B cell (primary cell): ENCODE measurements at regions not wholly inside any gene's neighbourhood (a gene's known extent, or its start where the extent isn't known, plus 50 kb on each side); places are given as distances from the start of the nearest gene placed in this dataset.

Experiments used
- ATAC-seq: fragments of 200-7000 bp; cut with Tn5 transposase; one replicate; pipeline ENCODE4 v1.10.0; 2021; ENCODE audit warnings: low read depth, mild to moderate bottlenecking, moderate number of reproducible peaks, moderate library complexity
- CTCF ChIA-PET: fragments of 350-600 bp; sonication (Branson Sonifier 250); formaldehyde crosslinking; loops from one replicate; lab custom pipeline; 2021; ENCODE audit warnings: antibody characterized with exemption, inconsistent platforms; lab: Charles Lee
- POLR2A ChIA-PET: fragments of 350-600 bp; sonication (Branson Sonifier 250); formaldehyde crosslinking; loops from one replicate; lab custom pipeline; 2021; ENCODE audit warnings: antibody characterized with exemption; lab: Charles Lee
- DNase-seq: peaks from one replicate; pipeline ENCODE4 v3.0.0; 2013
- H2AFZ ChIP-seq: 2 replicates; pipeline ENCODE4 v1.6.1; 2012; ENCODE audit warnings: mild to moderate bottlenecking, low read depth, low read length; ENCODE audit not compliant: insufficient read depth, poor library complexity, severe bottlenecking
- H3K27ac ChIP-seq, 2 donors: 1 replicate in 1 of 2; 2 replicates in 1 of 2; pipeline ENCODE4 v1.5.1; 2012 to 2013; ENCODE audit warnings: low read length in 2 of 2, mild to moderate bottlenecking in 2 of 2, moderate library complexity in 1 of 2
- H3K27me3 ChIP-seq, 4 experiments: fragments of 200-600 bp in 1 of 4; sonication (generic) in 1 of 4; replicated peaks in 1 of 4; 1 replicate in 2 of 4; 2 replicates in 2 of 4; pipeline versions ENCODE4 v1.6.1 to v1.7.0; 2013 to 2016; ENCODE audit warnings: low read length in 3 of 4, mild to moderate bottlenecking in 2 of 4, mixed read lengths in 1 of 4, moderate library complexity in 1 of 4; ENCODE audit not compliant: insufficient read depth in 4 of 4, control insufficient read depth in 3 of 4; ENCODE audit errors: control extremely low read depth in 1 of 4
- H3K36me3 ChIP-seq, 2 experiments: replicated peaks in 1 of 2; 1 replicate in 1 of 2; 2 replicates in 1 of 2; pipeline versions ENCODE4 v1.6.1 to v1.7.1; 2013; ENCODE audit warnings: low read length in 1 of 2; ENCODE audit not compliant: insufficient read depth in 2 of 2, control insufficient read depth in 1 of 2; ENCODE audit errors: control extremely low read depth in 1 of 2, extremely low read depth in 1 of 2
- H3K4me1 ChIP-seq, 2 donors: fragments of 200-600 bp in 1 of 2; sonication (generic) in 1 of 2; 1 replicate in 1 of 2; 2 replicates in 1 of 2; pipeline versions ENCODE4 v1.5.1 to v1.6.1; 2013 to 2017; ENCODE audit warnings: low read length in 2 of 2; ENCODE audit not compliant: control insufficient read depth in 2 of 2, insufficient read depth in 2 of 2
- H3K4me2 ChIP-seq: replicated peaks from 2 replicates; pipeline ENCODE3; 2012; ENCODE audit warnings: mild to moderate bottlenecking, low read depth, low read length; ENCODE audit not compliant: poor library complexity, severe bottlenecking
- H3K4me3 ChIP-seq, 5 experiments: fragments of 200-600 bp in 1 of 5; sonication (generic) in 1 of 5; 1 replicate in 3 of 5; 2 replicates in 2 of 5; pipeline versions ENCODE4 v1.5.1 to v1.7.0; 2011 to 2016; ENCODE audit warnings: low read length in 4 of 5, mild to moderate bottlenecking in 4 of 5, low read depth in 2 of 5, control low read depth in 1 of 5, moderate library complexity in 1 of 5; ENCODE audit not compliant: insufficient read depth in 1 of 5; ENCODE audit errors: control extremely low read depth in 1 of 5, extremely low read depth in 1 of 5
- H3K79me2 ChIP-seq: fragments of 200-600 bp; sonication (generic); one replicate; pipeline ENCODE4 v1.6.0; 2016; ENCODE audit warnings: low read length; ENCODE audit not compliant: control insufficient read depth, insufficient read depth
- H3K9ac ChIP-seq: fragments of 200-600 bp; sonication (generic); 2 replicates; pipeline ENCODE4 v1.6.1; 2017; ENCODE audit warnings: mild to moderate bottlenecking, low read length, moderate library complexity
- H3K9me3 ChIP-seq, 3 donors: one replicate each; pipeline versions ENCODE4 v1.6.1 to v1.7.1; 2013; ENCODE audit warnings: low read length in 2 of 3; ENCODE audit not compliant: control insufficient read depth in 2 of 3, insufficient read depth in 1 of 3; ENCODE audit errors: control extremely low read depth in 1 of 3
- H4K20me1 ChIP-seq: 2 replicates; pipeline ENCODE4 v1.6.0; 2012; ENCODE audit warnings: mild to moderate bottlenecking, low read length; ENCODE audit not compliant: insufficient read depth, control insufficient read depth, poor library complexity, severe bottlenecking
- H3K27ac Mint-ChIP-seq: one replicate; pipeline ENCODE4 v1.8.0; 2021; ENCODE audit warnings: mixed read lengths
- H3K27me3 Mint-ChIP-seq: one replicate; pipeline ENCODE4 v1.8.0; 2021; ENCODE audit warnings: mixed read lengths
- H3K4me1 Mint-ChIP-seq: one replicate; pipeline ENCODE4 v1.8.0; 2021; ENCODE audit warnings: mixed read lengths
- H3K4me3 Mint-ChIP-seq: one replicate; pipeline ENCODE4 v1.8.0; 2021; ENCODE audit warnings: mixed read lengths
- H3K9me3 Mint-ChIP-seq: one replicate; pipeline ENCODE4 v1.8.0; 2022; ENCODE audit warnings: mixed read lengths; ENCODE audit not compliant: insufficient read depth
- EZH2 ChIP-seq: IDR thresholded peaks from 2 replicates; pipeline ENCODE4 v1.6.1; 2012; ENCODE audit warnings: borderline replicate concordance, low read depth, mild to moderate bottlenecking, moderate library complexity, low read length; ENCODE audit not compliant: insufficient read depth, poor library complexity, severe bottlenecking
- WGBS: methylation state at CpG from one replicate; pipeline ENCODE4 v1.1.5; 2013; ENCODE audit warnings: missing lambda C conversion rate; ENCODE audit not compliant: insufficient coverage; 5-methylcytosine and 5-hydroxymethylcytosine counted together
- intact Hi-C: fragments of 100-400 bp; cut with micrococcal nuclease; formaldehyde crosslinking; loops from one replicate; pipeline ENCODE4 v1.10.0; 2022
- TF ChIP-seq, protein P1 (sequence below): fragments of 200-600 bp; IDR thresholded peaks from one replicate; pipeline ENCODE4 v1.8.0; 2022; ENCODE audit warnings: antibody characterized with exemption, mild to moderate bottlenecking

DNA sequence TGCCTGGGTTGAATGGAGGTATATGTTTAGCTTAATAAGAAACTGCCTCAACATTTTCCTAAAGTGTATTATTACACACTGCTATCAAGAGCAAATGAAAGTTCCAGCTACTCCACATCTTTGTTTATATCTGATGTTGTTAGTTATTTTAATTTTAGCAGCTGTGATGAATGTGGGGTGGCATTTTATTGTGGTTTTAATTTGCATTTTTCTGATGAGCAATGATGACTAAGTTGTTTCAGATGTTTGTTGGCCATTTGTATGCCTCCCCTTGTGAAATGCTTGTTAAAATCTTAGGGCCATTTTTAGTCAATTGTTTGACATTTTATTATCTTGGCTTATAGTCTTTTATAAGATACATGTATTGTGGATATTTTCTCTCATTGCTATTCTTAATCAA, 260.4 kb upstream of the SLCO3A1 start:
- no peaks in the 10 kb centered on the region for H3K79me2 ChIP-seq
- H2AFZ ChIP-seq, result no peak overlapping the region
- no peak overlapping the region for H3K4me3 ChIP-seq
- no peaks in the 10 kb centered on the region for H3K36me3 ChIP-seq
- Mint-ChIP-seq H3K4me3 (no peak overlapping the region), H3K9me3 (peaks cover 1% of the 10 kb centered on the region), H3K4me1 (no peaks in the 10 kb centered on the region), H3K27me3 (peaks cover 25% of the 10 kb centered on the region), H3K27ac (no peak overlapping the region)
- intact Hi-C loops, result no loop called here
- H3K4me1 ChIP-seq, result no peaks in the 10 kb centered on the region
- no peaks in the 10 kb centered on the region for H3K27me3 ChIP-seq
- no peaks in the 10 kb centered on the region for H3K9me3 ChIP-seq
- POLR2A ChIA-PET, result no interaction called here
- CTCF ChIA-PET, result no interaction called here
- H3K4me2 ChIP-seq, result no peak overlapping the region
- no peak for ATAC-seq
- DNase-seq, result no peak
- H3K9ac ChIP-seq, result no peak overlapping the region
- TF ChIP-seq, protein P1, sequence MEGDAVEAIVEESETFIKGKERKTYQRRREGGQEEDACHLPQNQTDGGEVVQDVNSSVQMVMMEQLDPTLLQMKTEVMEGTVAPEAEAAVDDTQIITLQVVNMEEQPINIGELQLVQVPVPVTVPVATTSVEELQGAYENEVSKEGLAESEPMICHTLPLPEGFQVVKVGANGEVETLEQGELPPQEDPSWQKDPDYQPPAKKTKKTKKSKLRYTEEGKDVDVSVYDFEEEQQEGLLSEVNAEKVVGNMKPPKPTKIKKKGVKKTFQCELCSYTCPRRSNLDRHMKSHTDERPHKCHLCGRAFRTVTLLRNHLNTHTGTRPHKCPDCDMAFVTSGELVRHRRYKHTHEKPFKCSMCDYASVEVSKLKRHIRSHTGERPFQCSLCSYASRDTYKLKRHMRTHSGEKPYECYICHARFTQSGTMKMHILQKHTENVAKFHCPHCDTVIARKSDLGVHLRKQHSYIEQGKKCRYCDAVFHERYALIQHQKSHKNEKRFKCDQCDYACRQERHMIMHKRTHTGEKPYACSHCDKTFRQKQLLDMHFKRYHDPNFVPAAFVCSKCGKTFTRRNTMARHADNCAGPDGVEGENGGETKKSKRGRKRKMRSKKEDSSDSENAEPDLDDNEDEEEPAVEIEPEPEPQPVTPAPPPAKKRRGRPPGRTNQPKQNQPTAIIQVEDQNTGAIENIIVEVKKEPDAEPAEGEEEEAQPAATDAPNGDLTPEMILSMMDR, result no peak
- TF ChIP-seq EZH2, result no peak
- H3K27ac ChIP-seq, result no peak overlapping the region
- no peaks in the 10 kb centered on the region for H4K20me1 ChIP-seq

- no peak overlapping the region for H3K27ac Mint-ChIP-seq
- H3K9ac ChIP-seq, result no peak overlapping the region
- H2AFZ ChIP-seq, result no peak overlapping the region
- no peaks in the 10 kb centered on the region for H3K4me1 Mint-ChIP-seq
- CTCF ChIA-PET, result no interaction called here
- no CpG with 5 or more reads among the region's 1 CpG for WGBS
- H3K9me3 ChIP-seq, result no peaks in the 10 kb centered on the region
- no peak for TF ChIP-seq EZH2
- TF ChIP-seq, protein P1, result no peak
- no peak overlapping the region for H3K4me2 ChIP-seq
- peaks cover 2% of the 10 kb centered on the region for H3K9me3 Mint-ChIP-seq
- intact Hi-C loops, result no loop called here
- H3K36me3 ChIP-seq, result no peaks in the 10 kb centered on the region
- ATAC-seq (no peak), DNase-seq (no peak)
- no peak overlapping the region for H3K4me3 ChIP-seq
- H3K4me1 ChIP-seq, result no peaks in the 10 kb centered on the region
- no peaks in the 10 kb centered on the region for H3K79me2 ChIP-seq
- no peak overlapping the region for H3K4me3 Mint-ChIP-seq
- H3K27me3 Mint-ChIP-seq, result peaks cover 27% of the 10 kb centered on the region
- H4K20me1 ChIP-seq, result no peaks in the 10 kb centered on the region
- H3K27ac ChIP-seq, result no peak overlapping the region
- POLR2A ChIA-PET, result no interaction called here
- no peaks in the 10 kb centered on the region for H3K27me3 ChIP-seq
These were observed 259.9 kb upstream of the SLCO3A1 start for GRCh38 chr15:91593653-91594052.
